Mucosa of descending colon (tissue), 3 donors: ENCODE measurements at regions not wholly inside any gene's neighbourhood (a gene's known extent, or its start where the extent isn't known, plus 50 kb on each side); places are given as distances from the start of the nearest gene placed in this dataset.

Experiments
- ATAC-seq: fragments of 200-7000 bp; cut with Tn5 transposase; one replicate; pipeline ENCODE4 v1.9.1; 2020; ENCODE audit warnings: mild to moderate bottlenecking, moderate library complexity
- DNase-seq, 3 donors: peaks; one replicate each; pipeline ENCODE4 v3.0.0-alpha.2; 2020
- H3K36me3 ChIP-seq: fragments of 200-600 bp; one replicate; pipeline ENCODE4 v1.8.0; 2021; ENCODE audit warnings: low read depth, mild to moderate bottlenecking
- H3K4me1 ChIP-seq: fragments of 200-600 bp; one replicate; pipeline ENCODE4 v1.8.0; 2021; ENCODE audit warnings: low read depth, mild to moderate bottlenecking
- H3K4me3 ChIP-seq: fragments of 200-600 bp; one replicate; pipeline ENCODE4 v1.8.0; 2021; ENCODE audit warnings: mild to moderate bottlenecking
- H3K9me3 ChIP-seq: fragments of 200-600 bp; one replicate; pipeline ENCODE4 v1.8.0; 2021; ENCODE audit warnings: mild to moderate bottlenecking
- CTCF ChIP-seq: fragments of 200-600 bp; IDR thresholded peaks from one replicate; pipeline ENCODE4 v1.8.0; 2022; ENCODE audit warnings: antibody characterized with exemption, mild to moderate bottlenecking
- intact Hi-C, 2 donors: fragments of 100-400 bp; cut with DNase I in 1 of 2; cut with micrococcal nuclease in 1 of 2; formaldehyde crosslinking; loops; one replicate each; pipeline versions ENCODE4 v1.11.0 to v1.11.1; 2022; cut with DNase I, micrococcal nuclease
- donor health status: DM: no; HTN: no; CAD: no; lungs with moderate emphysema.
- donor health status: DM: no; HTN: no; CAD: no.
- donor health status: DM: no; HTN: yes; CAD: no.

- peaks cover 10% of the 10 kb centered on the region for H3K4me1 ChIP-seq
- intact Hi-C loops: no loop called here
- ATAC-seq: no peak
These were observed 421.4 kb downstream of the SHQ1 start for GRCh38 chr3:72426618-72427397.

GRCh38 chr3:72423643-72424042, 424.6 kb downstream of the SHQ1 start:
- Histone ChIP-seq H3K4me1 (peaks cover 10% of the 10 kb centered on the region), H3K36me3 (no peaks in the 10 kb centered on the region), H3K4me3 (no peak overlapping the region), H3K9me3 (peaks cover 11% of the 10 kb centered on the region)
- DNase-seq (no peak), ATAC-seq (no peak)
- intact Hi-C loops: no loop called here
- no peak for TF ChIP-seq CTCF

More at GRCh38 chr3:72426618-72427397, 421.4 kb downstream of the SHQ1 start:
- Histone ChIP-seq H3K36me3 (no peaks in the 10 kb centered on the region), H3K4me3 (no peak overlapping the region), H3K9me3 (peaks cover 6% of the 10 kb centered on the region)
- DNase-seq: no peak
- TF ChIP-seq CTCF: no peak

GRCh38 chr3:72421786-72422185, 426.5 kb downstream of the SHQ1 start:
- Histone ChIP-seq H3K9me3 (peaks cover 11% of the 10 kb centered on the region), H3K4me3 (no peak overlapping the region), H3K4me1 (peaks cover 3% of the 10 kb centered on the region), H3K36me3 (no peaks in the 10 kb centered on the region)
- no peak for TF ChIP-seq CTCF
- DNase-seq: no peak
- ATAC-seq: no peak
- intact Hi-C loops: no loop called here

GRCh38 chr3:72421126-72421525, 427.1 kb downstream of the SHQ1 start:
- no peak overlapping the region for H3K4me3 ChIP-seq
- peaks cover 11% of the 10 kb centered on the region for H3K9me3 ChIP-seq
- no peak for ATAC-seq
- intact Hi-C loops: no loop called here
- no peaks in the 10 kb centered on the region for H3K36me3 ChIP-seq
- H3K4me1 ChIP-seq: no peaks in the 10 kb centered on the region
- no peak for TF ChIP-seq CTCF
- DNase-seq: no peak

- no peak overlapping the region for H3K4me3 ChIP-seq
- DNase-seq: no peak
- no peak for TF ChIP-seq CTCF
- ATAC-seq: no peak
- peaks cover 11% of the 10 kb centered on the region for H3K9me3 ChIP-seq
- H3K36me3 ChIP-seq: no peaks in the 10 kb centered on the region
- intact Hi-C loops: no loop called here
- H3K4me1 ChIP-seq: no peaks in the 10 kb centered on the region
These were observed 429.4 kb downstream of the SHQ1 start for GRCh38 chr3:72418856-72419255.
